ENCODE measurements at regions not wholly inside any gene's neighbourhood (a gene's known extent, or its start where the extent isn't known, plus 50 kb on each side); places are given as distances from the start of the nearest gene placed in this dataset.
"Not testable (repeated sequence)": the region's sequence is repeated elsewhere in the genome, so short reads cannot be mapped to it uniquely, and the experiment has no call there.

- DNase-seq = no peak
- intact Hi-C loops (cut with DNase I) = no loop called here
- ATAC-seq (ENCODE audit: poor library complexity) = no peak
Observed at GRCh38 chr1:82162486-82163420, 362.0 kb downstream of the ADGRL2 start.

- intact Hi-C loops (cut with DNase I) = no loop called here
- DNase-seq = no peak
- no peak for ATAC-seq (ENCODE audit: poor library complexity)
Observed at GRCh38 chr1:82161700-82162141, 361.0 kb downstream of the ADGRL2 start.

GRCh38 chr1:82160903-82161302 is 360.2 kb downstream of the ADGRL2 start:
- ATAC-seq (ENCODE audit: poor library complexity) (no peak), DNase-seq (no peak)
- intact Hi-C loops (cut with DNase I) = no loop called here

DNA sequence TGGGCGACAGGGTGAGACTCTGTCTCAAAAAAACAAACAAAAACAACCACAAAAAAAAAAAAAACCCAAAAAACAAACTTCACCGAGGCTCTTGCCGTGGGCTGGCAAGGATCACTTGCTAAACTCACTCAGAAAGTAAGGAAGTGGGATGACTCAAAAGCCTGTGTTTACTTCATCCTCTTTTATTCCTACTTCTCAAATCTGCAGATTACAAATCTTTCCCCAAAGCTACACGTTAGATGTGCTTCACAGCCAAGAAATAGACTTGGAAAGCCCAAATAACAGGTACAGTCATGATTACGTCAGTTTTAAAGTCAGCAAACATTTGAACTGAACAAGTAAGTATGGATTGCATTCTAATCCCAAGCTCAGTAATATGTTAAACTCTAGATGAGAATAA is 359.3 kb downstream of the ADGRL2 start:
- no peak for ATAC-seq (ENCODE audit: poor library complexity)
- DNase-seq = no peak
- intact Hi-C loops (cut with DNase I) = no loop called here

DNA sequence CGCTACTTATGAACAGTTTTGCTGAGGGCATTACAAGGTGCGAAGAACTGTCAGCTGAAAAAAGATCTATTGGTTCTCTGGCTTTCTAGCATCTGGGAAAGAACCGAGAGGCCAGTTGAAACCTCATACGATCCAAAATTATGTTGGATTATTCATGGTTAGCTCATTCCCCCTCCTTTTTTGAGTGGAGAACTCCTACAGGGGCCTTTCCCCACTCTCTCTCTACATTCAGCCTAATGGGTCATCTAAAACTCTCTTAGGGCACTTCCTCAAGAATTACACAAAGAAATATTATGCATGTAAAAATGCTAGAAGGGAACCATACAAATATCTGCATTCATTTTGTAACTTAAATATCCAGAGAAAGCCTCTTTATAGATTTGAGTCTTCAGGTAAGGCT is 358.2 kb downstream of the ADGRL2 start:
- intact Hi-C loops (cut with DNase I) = no loop called here
- DNase-seq (no peak), ATAC-seq (ENCODE audit: poor library complexity) (no peak)

- ATAC-seq (ENCODE audit: poor library complexity) (no peak), DNase-seq (no peak)
- intact Hi-C loops (cut with DNase I) = no loop called here
Observed at GRCh38 chr1:82154219-82154970, 353.7 kb downstream of the ADGRL2 start.

DNA sequence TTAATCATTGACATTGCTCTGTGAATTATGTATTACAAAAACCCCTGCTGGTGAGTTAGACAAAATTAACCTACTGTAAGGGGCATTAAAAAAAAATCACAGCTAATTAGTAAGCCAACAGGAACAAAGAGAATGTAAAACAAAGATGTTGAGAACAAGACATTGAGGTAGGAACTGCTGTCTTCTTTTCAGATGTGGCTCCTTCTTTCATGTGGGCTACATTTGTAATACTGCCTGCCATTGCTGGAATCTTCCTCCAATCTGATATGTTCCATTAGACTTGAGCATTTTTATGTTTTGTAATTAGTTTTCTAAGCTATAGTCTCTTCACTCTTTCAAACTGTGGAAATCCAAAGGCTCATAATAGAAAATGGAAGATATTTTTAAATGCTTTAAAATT is 353.0 kb downstream of the ADGRL2 start:
- intact Hi-C loops (cut with DNase I) = no loop called here
- DNase-seq = no peak
- no peak for ATAC-seq (ENCODE audit: poor library complexity)

DNA sequence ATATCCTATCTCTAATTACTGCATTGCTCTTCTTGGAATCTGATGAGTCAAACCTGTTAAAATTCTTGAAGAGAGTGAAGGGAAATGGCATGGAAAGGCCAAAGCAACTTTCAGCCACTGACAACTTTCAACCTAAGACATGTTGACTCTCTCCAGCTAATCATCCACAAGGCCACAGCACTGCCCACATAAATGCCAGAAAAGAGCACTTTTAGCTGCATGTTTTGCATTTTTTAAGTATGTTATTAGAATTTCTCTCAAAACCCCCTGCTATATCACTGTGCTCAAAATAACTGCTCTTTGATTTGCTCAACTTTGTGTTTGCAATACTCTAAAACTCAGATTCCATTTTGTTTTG is 352.5 kb downstream of the ADGRL2 start:
- intact Hi-C loops (cut with DNase I) = no loop called here
- no peak for ATAC-seq (ENCODE audit: poor library complexity)
- no peak for DNase-seq

- ATAC-seq (ENCODE audit: poor library complexity) = no peak
- intact Hi-C loops (cut with DNase I) = no loop called here
- DNase-seq = no peak
Observed at GRCh38 chr1:82152356-82153271, 351.9 kb downstream of the ADGRL2 start.

GRCh38 chr1:82145656-82146055 is 344.9 kb downstream of the ADGRL2 start:
- no peak for ATAC-seq (ENCODE audit: poor library complexity)
- DNase-seq = no peak
- intact Hi-C loops (cut with DNase I) = no loop called here

DNA sequence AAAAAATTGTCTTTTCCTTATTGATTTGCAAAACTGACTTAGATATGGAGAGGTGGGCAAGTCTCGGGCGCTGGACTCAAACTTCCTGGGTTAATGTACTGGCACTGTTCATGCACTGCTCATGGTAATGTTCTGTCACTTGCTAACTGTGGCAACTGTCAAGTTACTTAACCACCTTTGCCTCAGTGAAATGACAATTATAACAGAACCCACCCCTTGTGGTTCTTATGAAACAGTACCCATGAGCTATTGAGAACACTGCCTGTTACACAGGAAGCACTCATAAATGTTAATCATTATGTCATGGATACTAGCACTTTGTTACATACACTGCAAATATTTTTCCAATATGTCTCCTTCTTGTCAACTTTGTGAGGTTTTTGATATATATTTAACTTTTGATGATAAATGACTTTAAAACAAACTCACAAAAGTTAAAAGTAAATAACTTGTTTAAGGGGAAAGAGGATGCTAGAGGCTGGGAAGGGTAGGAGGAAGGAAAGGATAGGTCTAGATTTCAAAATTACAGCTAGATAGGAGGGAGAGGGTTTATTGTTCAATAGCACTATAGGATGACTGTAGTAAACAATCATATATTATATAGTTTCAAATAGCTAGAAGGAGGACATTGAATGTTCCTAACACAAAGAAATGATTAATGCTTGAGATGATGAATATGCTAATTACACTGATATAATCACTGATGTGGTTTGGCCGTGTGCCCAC is 342.5 kb downstream of the ADGRL2 start:
- ATAC-seq (ENCODE audit: poor library complexity) = no peak
- intact Hi-C loops (cut with DNase I) = no loop called here
- no peak for DNase-seq

DNA sequence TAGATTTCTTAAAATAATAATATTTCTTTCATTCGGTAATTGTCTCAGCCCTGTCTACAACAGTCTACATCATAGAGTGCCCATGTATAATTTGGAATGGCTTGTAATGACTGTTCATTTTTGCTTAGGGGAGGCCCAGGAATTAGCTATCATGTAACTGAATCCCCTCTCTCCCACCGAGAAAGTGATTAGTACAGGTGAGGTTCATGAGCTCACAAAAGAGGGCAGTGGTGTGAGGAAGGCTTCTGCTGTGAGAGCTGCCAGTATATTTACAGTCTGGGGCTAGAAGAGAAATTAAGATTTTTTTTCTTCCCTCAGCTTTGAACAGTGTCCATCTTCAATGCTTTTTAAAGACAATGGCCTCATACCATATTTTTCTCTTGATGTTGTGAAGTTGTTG is 340.7 kb downstream of the ADGRL2 start:
- intact Hi-C loops (cut with DNase I) = no loop called here
- DNase-seq (no peak), ATAC-seq (ENCODE audit: poor library complexity) (no peak)

DNA sequence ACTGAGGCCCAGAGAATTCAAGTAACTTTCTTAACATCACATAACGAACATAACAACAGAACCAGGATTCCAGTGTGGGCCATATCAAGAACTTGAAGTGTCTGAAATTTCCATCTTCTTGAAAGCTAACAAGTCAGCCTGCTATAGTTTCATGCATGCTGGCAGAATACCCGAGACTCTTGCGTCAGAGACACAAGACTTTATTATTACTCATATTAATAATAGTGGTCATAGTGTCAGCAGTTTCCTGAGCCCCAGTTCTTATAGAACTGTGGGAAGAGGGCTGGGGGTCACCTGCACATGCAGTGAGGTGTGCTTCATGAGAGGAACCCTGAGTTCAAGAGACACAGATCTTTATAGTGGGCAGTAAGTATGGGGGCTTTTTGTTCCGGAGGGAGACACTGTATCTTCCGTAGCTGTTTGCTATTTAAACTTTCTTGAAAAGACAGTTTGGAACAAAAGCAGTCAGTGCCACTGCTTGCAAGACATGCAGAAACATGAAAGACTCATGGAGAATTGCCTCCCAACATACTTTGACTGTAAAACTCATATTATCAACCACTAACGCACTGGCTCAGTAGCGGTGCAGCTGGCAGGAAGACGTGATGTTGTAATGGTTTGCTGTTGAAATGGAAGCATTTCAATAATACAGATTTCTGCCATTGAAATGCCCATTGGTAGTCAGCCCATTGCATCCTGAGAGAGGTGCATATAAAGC is 339.2 kb downstream of the ADGRL2 start:
- intact Hi-C loops (cut with DNase I) = no loop called here
- DNase-seq (no peak), ATAC-seq (ENCODE audit: poor library complexity) (no peak)

GRCh38 chr1:82136351-82136750 is 335.6 kb downstream of the ADGRL2 start:
- DNase-seq; intact Hi-C loops (cut with DNase I); ATAC-seq (ENCODE audit: poor library complexity): not testable (repeated sequence)

- ATAC-seq (ENCODE audit: poor library complexity) (no peak), DNase-seq (no peak)
- intact Hi-C loops (cut with DNase I) = no loop called here
Observed at GRCh38 chr1:82125866-82126265, 325.1 kb downstream of the ADGRL2 start.

- ATAC-seq (ENCODE audit: poor library complexity) = no peak
- intact Hi-C loops (cut with DNase I) = no loop called here
- DNase-seq = no peak
Observed at GRCh38 chr1:82125119-82125518, 324.4 kb downstream of the ADGRL2 start.

DNA sequence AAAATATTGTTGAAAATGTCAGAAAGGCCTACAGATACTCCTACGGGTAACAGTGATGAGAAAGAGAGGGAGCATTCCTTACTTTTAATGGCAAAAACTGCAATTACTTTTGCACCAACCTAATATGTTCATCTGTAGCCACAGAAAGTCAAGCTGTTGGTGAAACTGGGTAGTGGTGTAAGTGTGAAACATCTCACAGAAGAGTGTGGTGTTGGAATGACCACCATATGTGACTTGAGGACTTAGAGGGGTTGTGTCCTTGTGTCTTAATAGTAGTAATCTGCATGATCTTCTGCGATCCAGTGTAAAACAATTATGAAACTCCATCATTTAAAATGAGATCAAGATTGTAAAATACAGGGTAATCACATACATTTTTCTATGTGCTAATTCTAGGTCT is 320.7 kb downstream of the ADGRL2 start:
- no peak for DNase-seq
- intact Hi-C loops (cut with DNase I) = no loop called here
- no peak for ATAC-seq (ENCODE audit: poor library complexity)

DNA sequence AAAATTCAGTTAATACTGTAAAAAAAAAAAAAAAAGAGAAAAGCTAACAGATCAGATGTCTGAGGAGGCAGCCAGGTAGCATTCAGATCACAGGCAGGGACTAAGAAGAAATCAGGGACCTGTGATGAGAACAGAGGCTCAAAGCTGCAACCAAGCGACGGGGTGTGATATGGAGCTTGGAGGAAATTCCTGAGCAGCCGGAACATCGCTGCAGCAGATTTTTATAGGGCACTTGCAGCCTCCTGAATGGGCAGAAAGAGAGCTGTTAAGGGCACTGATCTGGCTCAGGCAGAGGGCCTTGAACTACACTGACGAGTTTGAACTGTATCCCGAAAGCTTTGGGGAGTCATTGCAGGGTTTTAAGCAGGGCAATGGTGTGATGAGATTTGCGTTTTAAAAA is 315.4 kb downstream of the ADGRL2 start:
- no peak for DNase-seq
- no peak for ATAC-seq (ENCODE audit: poor library complexity)
- intact Hi-C loops (cut with DNase I) = no loop called here
